Endothelial cell of umbilical vein (primary cell): ENCODE measurements at regions not wholly inside any gene's neighbourhood (a gene's known extent, or its start where the extent isn't known, plus 50 kb on each side); places are given as distances from the start of the nearest gene placed in this dataset.

Source experiments
- BruUV-seq: library from RNA; stranded (reverse); fragments of 400-500 nt; replicated peaks from 2 replicates; lab custom pipeline; 2021; lab: Mats Ljungman, UMichigan
- CTCF ChIA-PET: fragments of 300-600, 350-600 bp; sonication (Branson Sonifier 250); formaldehyde crosslinking; loops from one replicate; lab custom pipeline; 2021; ENCODE audit warnings: antibody characterized with exemption, inconsistent platforms; lab: Charles Lee
- POLR2A ChIA-PET: fragments of 300-600, 350-600 bp; sonication (Branson Sonifier 250); formaldehyde crosslinking; loops from one replicate; lab custom pipeline; 2021; ENCODE audit warnings: antibody characterized with exemption, inconsistent platforms; lab: Charles Lee
- DNase-seq: peaks from one replicate; pipeline ENCODE4 v3.0.0-alpha.2; 2011; ENCODE audit warnings: low read depth, low spot score
- FAIRE-seq: peaks from 2 replicates; lab custom pipeline; 2011; peaks lifted over from hg19 to GRCh38; lab: Jason Lieb, UNC
- H2AFZ ChIP-seq: 2 replicates; pipeline ENCODE4 v1.6.0; 2012; ENCODE audit warnings: low read depth, low read length, control low read depth, inconsistent platforms
- H3K27ac ChIP-seq: 2 replicates; pipeline ENCODE4 v1.5.1; 2011; ENCODE audit warnings: low read depth, mild to moderate bottlenecking, control low read depth, low read length, moderate library complexity; ENCODE audit not compliant: insufficient read depth
- H3K27me3 ChIP-seq, 2 experiments: 2 replicates each; pipeline versions ENCODE4 v1.6.0 to v1.6.1; 2011; ENCODE audit warnings: low read length in 2 of 2, mixed read lengths in 1 of 2; ENCODE audit not compliant: control insufficient read depth in 2 of 2, insufficient read depth in 2 of 2
- H3K36me3 ChIP-seq, 2 experiments: 2 replicates in 1 of 2; 3 replicates in 1 of 2; pipeline ENCODE4 v1.5.1; 2011; ENCODE audit warnings: low read length in 2 of 2, mild to moderate bottlenecking in 1 of 2, moderate library complexity in 1 of 2; ENCODE audit not compliant: control insufficient read depth in 2 of 2, insufficient read depth in 2 of 2; ENCODE audit errors: extremely low read depth in 1 of 2
- H3K4me1 ChIP-seq: 3 replicates; pipeline ENCODE4 v1.5.1; 2011; ENCODE audit warnings: mild to moderate bottlenecking, low read length; ENCODE audit not compliant: control insufficient read depth, insufficient read depth; ENCODE audit errors: extremely low read depth
- H3K4me2 ChIP-seq: 2 replicates; pipeline ENCODE4 v1.6.1; 2011; ENCODE audit warnings: low read length, control low read depth, mixed read lengths; ENCODE audit not compliant: insufficient read depth
- H3K4me3 ChIP-seq, 3 experiments: fragments of 200-600 bp in 1 of 3; sonication (generic), shearing (Covaris generic) in 1 of 3; replicated peaks in 1 of 3; 2 replicates each; pipeline ENCODE4 v1.5.1; 2011 to 2016; ENCODE audit warnings: control low read depth in 3 of 3, low read length in 3 of 3, mild to moderate bottlenecking in 2 of 3, inconsistent platforms in 1 of 3, low read depth in 1 of 3, moderate library complexity in 1 of 3; ENCODE audit not compliant: insufficient read depth in 1 of 3
- H3K79me2 ChIP-seq: 2 replicates; pipeline ENCODE4 v1.6.0; 2012; ENCODE audit warnings: low read length, inconsistent platforms; ENCODE audit not compliant: control insufficient read depth, insufficient read depth
- H3K9ac ChIP-seq: replicated peaks from 2 replicates; pipeline ENCODE3; 2011; ENCODE audit warnings: low read length, control low read depth; ENCODE audit not compliant: insufficient read depth; ENCODE audit errors: extremely low read depth
- H3K9me1 ChIP-seq: replicated peaks from 3 replicates; pipeline ENCODE4 v1.6.0; 2011; ENCODE audit warnings: mild to moderate bottlenecking, low read length; ENCODE audit not compliant: control insufficient read depth, insufficient read depth; ENCODE audit errors: extremely low read depth
- H3K9me3 ChIP-seq: replicated peaks from 2 replicates; pipeline ENCODE4 v1.5.1; 2012; ENCODE audit warnings: low read length, inconsistent platforms; ENCODE audit not compliant: control insufficient read depth, insufficient read depth
- H4K20me1 ChIP-seq: replicated peaks from 2 replicates; pipeline ENCODE3; 2011; ENCODE audit warnings: mild to moderate bottlenecking, low read length; ENCODE audit not compliant: control insufficient read depth, insufficient read depth; ENCODE audit errors: extremely low read depth
- FOS ChIP-seq: IDR thresholded peaks from 2 replicates; pipeline ENCODE4 v1.6.1; 2011; ENCODE audit warnings: mild to moderate bottlenecking, low read length, moderate library complexity, borderline replicate concordance; ENCODE audit not compliant: insufficient read depth
- GATA2 ChIP-seq: IDR thresholded peaks from 2 replicates; pipeline ENCODE4 v1.7.0; 2011; ENCODE audit warnings: low read depth, mild to moderate bottlenecking, moderate library complexity, mixed read lengths, low read length; ENCODE audit not compliant: insufficient read length, insufficient read depth
- JUN ChIP-seq: IDR thresholded peaks from 2 replicates; pipeline ENCODE4 v1.6.1; 2011; ENCODE audit warnings: borderline replicate concordance, low read depth; ENCODE audit not compliant: insufficient read length, insufficient read depth
- POLR2AphosphoS5 ChIP-seq: IDR thresholded peaks from 2 replicates; pipeline ENCODE4 v1.6.1; 2012; ENCODE audit warnings: low read depth, mild to moderate bottlenecking, control low read depth, low read length, moderate library complexity; ENCODE audit not compliant: insufficient read depth
- dilution Hi-C: fragments of 300-500 bp; cut with MboI; formaldehyde crosslinking; loops from one replicate; pipeline ENCODE4 v1.15.0; 2019; ENCODE audit warnings: low sequenced_read_pairs; ENCODE audit not compliant: extremely low pct_ligation_motif_present
- intact Hi-C: fragments of 100-400 bp; cut with micrococcal nuclease; formaldehyde crosslinking; loops from one replicate; pipeline ENCODE4 v1.10.0; 2022
- TF ChIP-seq, protein P1 (sequence below), 2 donors: IDR thresholded peaks; 1 replicate in 1 of 2; 2 replicates in 1 of 2; pipeline ENCODE4 v1.5.1; 2011; ENCODE audit warnings: low read length in 2 of 2, mild to moderate bottlenecking in 2 of 2, moderate library complexity in 2 of 2, control low read depth in 1 of 2, inconsistent platforms in 1 of 2, low read depth in 1 of 2; ENCODE audit not compliant: insufficient read depth in 1 of 2; ENCODE audit errors: extremely low read depth in 1 of 2
- TF ChIP-seq, protein P2 (sequence below): IDR thresholded peaks from 2 replicates; pipeline ENCODE4 v1.6.1; 2011; ENCODE audit not compliant: insufficient read depth, insufficient read length

DNA sequence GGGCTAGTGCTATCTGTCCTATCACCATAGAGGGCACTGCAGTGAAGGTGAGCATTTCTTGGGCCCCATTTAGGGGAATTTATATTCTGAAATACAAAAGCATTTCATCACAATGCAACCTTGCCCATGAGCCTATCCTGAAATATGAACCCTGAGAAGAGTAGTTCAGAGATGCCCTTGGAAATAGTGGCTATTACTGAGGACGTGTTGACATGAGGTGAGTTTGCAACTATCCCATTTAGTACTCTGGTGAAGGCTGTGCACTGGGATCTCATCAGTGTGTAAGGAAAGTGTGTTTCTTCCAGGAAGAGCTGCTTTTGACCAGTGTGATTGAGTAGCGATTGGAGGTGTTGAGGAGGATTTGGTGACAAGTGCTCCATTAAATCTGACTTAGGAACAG lies 149.3 kb upstream of the EOLA2 start:
- intact Hi-C loops: loop anchor here (5.0 to 10.0 kb wide), 5 partner anchors 50 to 417 kb away; partner anchors contain the start of gene MAMLD1
- no peak overlapping the region for H3K4me2 ChIP-seq
- BruUV-seq: no TSS peak
- TF ChIP-seq FOS: no peak
- no peak for TF ChIP-seq GATA2
- no peak for TF ChIP-seq POLR2AphosphoS5
- TF ChIP-seq, protein P1, sequence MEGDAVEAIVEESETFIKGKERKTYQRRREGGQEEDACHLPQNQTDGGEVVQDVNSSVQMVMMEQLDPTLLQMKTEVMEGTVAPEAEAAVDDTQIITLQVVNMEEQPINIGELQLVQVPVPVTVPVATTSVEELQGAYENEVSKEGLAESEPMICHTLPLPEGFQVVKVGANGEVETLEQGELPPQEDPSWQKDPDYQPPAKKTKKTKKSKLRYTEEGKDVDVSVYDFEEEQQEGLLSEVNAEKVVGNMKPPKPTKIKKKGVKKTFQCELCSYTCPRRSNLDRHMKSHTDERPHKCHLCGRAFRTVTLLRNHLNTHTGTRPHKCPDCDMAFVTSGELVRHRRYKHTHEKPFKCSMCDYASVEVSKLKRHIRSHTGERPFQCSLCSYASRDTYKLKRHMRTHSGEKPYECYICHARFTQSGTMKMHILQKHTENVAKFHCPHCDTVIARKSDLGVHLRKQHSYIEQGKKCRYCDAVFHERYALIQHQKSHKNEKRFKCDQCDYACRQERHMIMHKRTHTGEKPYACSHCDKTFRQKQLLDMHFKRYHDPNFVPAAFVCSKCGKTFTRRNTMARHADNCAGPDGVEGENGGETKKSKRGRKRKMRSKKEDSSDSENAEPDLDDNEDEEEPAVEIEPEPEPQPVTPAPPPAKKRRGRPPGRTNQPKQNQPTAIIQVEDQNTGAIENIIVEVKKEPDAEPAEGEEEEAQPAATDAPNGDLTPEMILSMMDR (IDR thresholded peaks at IDR 0.05; ENCODE audit: extremely low read depth in 1 of 2, insufficient read depth in 1 of 2, low read depth in 1 of 2, low read length in 2 of 2): no peak
- TF ChIP-seq JUN: no peak
- TF ChIP-seq, protein P2, sequence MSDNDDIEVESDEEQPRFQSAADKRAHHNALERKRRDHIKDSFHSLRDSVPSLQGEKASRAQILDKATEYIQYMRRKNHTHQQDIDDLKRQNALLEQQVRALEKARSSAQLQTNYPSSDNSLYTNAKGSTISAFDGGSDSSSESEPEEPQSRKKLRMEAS: no peak
- dilution Hi-C loops: no loop called here
- CTCF ChIA-PET: interaction anchor here (1.1 kb wide), 1 partner anchor 12 kb away, joined by 3 read pairs; no protein-coding TSS in a partner anchor
- H4K20me1 ChIP-seq: no peaks in the 10 kb centered on the region
- H3K27ac ChIP-seq: no peak overlapping the region
- peaks cover 27% of the 10 kb centered on the region for H3K4me1 ChIP-seq
- H3K79me2 ChIP-seq: no peaks in the 10 kb centered on the region
- H3K9me3 ChIP-seq: no peaks in the 10 kb centered on the region
- no peak for DNase-seq
- H3K9ac ChIP-seq: no peak overlapping the region
- H2AFZ ChIP-seq: no peak overlapping the region
- H3K27me3 ChIP-seq: no peaks in the 10 kb centered on the region
- no peak for FAIRE-seq
- POLR2A ChIA-PET: no interaction called here
- H3K4me3 ChIP-seq: no peak overlapping the region
- H3K36me3 ChIP-seq: no peaks in the 10 kb centered on the region
- H3K9me1 ChIP-seq: no peaks in the 10 kb centered on the region
